ENCODE measurements at regions not wholly inside any gene's neighbourhood (a gene's known extent, or its start where the extent isn't known, plus 50 kb on each side); places are given as distances from the start of the nearest gene placed in this dataset.
A peak's percentile ranks its signal among the peaks of the same experiment; 100 is the strongest.

- H3K9me3 ChIP-seq: no peaks in the 10 kb centered on the region
- H3K9ac ChIP-seq: no peak overlapping the region
- no peak for DNase-seq
- WGBS (ENCODE audit: low lambda C conversion rate): 41% methylated on average over 1 of the region's 1 CpG
- H3K27me3 ChIP-seq (ENCODE audit: insufficient read depth): no peaks in the 10 kb centered on the region
- no peak overlapping the region for H3K4me2 ChIP-seq
- no peaks in the 10 kb centered on the region for H4K20me1 ChIP-seq (ENCODE audit: insufficient read depth)
- peaks cover 5% of the 10 kb centered on the region for H3F3A ChIP-seq (replicated peaks; ENCODE audit: insufficient read depth)
- TF ChIP-seq JUND (IDR thresholded peaks at IDR 0.05): peak; percentile 31
- TF ChIP-seq FOSL2 (IDR thresholded peaks at IDR 0.05; ENCODE audit: borderline replicate concordance, low read depth): peak; percentile 58; the same call in 1 of the 2 replicates
- peak; percentile 44; the same call in 1 of the 2 replicates for TF ChIP-seq TCF12 (IDR thresholded peaks at IDR 0.05)
- TF ChIP-seq NFIC (IDR thresholded peaks at IDR 0.05; ENCODE audit: borderline replicate concordance): no peak
- peak in 1 of 2 experiments; percentile 59; a peak in 1 of 4 replicates for TF ChIP-seq EP300 (IDR thresholded peaks at IDR 0.05; ENCODE audit: borderline replicate concordance in 1 of 2, low read depth in 1 of 2, low read length in 1 of 2)
- no peak for TF ChIP-seq FOXM1 (IDR thresholded peaks at IDR 0.05; ENCODE audit: low read depth)
- no peaks in the 10 kb centered on the region for H3K36me3 ChIP-seq (replicated peaks in 1 of 2; ENCODE audit: control insufficient read depth in 1 of 2, insufficient read depth in 2 of 2, low read length in 1 of 2)
- no peaks in the 10 kb centered on the region for H3K9me2 ChIP-seq
- ChIA-PET POLR2A (no interaction called here), CTCF (interaction anchor here (0.6 to 1.3 kb wide), 2 partner anchors 15 to 1994 kb away, joined by 3 to 4 read pairs; no protein-coding TSS in a partner anchor)
- H3K27ac ChIP-seq (ENCODE audit: low read depth in 2 of 2, low read length in 1 of 2): no peak overlapping the region
- no peaks in the 10 kb centered on the region for H3K79me2 ChIP-seq (ENCODE audit: insufficient read depth)
- H3K4me1 ChIP-seq (ENCODE audit: control insufficient read depth in 1 of 2, insufficient read depth in 2 of 2, low read depth in 1 of 2, low read length in 1 of 2): peaks cover 0 to 6% of the 10 kb centered on the region in 2 experiments; a peak in 1 of 4 replicates
- H2AFZ ChIP-seq (ENCODE audit: low read depth): no peak overlapping the region
- H3K4me3 ChIP-seq (ENCODE audit: low read depth in 2 of 2, low read length in 1 of 2): no peak overlapping the region
Measured at GRCh38 chr18:57943723-57944122, 100.3 kb upstream of the NEDD4L start.

DNA sequence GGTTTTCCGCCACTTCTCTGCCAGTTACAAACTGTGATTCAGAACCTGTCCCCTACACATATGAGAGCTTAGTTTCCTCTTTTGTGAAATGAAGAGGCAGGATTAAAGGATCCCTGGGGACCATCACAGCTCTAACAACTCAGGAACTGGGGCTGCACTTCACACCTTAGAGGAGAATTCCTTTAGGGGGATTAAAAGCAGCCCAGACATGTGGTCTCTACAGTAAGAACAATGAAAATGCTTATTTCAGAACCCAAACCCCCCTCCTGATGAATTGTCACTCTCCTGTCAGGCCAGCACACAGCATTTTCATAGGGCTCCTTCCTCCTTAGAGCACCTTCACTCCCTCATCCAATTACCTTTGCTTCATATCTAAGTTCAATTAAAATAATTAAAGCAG, 101.5 kb upstream of the NEDD4L start:
- no peaks in the 10 kb centered on the region for H4K20me1 ChIP-seq (ENCODE audit: insufficient read depth)
- CTCF ChIA-PET: interaction anchor here (1.1 kb wide), 1 partner anchor 239 kb away, joined by 3 read pairs; no protein-coding TSS in a partner anchor
- 100% methylated on average over 1 of the region's 1 CpG for WGBS (ENCODE audit: low lambda C conversion rate)

More for the DNA sequence above, 101.5 kb upstream of the NEDD4L start:
- Histone ChIP-seq H3K9me3 (no peaks in the 10 kb centered on the region), H3K27ac (ENCODE audit: low read depth in 2 of 2, low read length in 1 of 2) (no peak overlapping the region), H3K27me3 (ENCODE audit: insufficient read depth) (no peaks in the 10 kb centered on the region), H2AFZ (ENCODE audit: low read depth) (no peak overlapping the region), H3K9ac (no peak overlapping the region), H3K4me1 (ENCODE audit: control insufficient read depth in 1 of 2, insufficient read depth in 2 of 2, low read depth in 1 of 2, low read length in 1 of 2) (peaks cover 0 to 6% of the 10 kb centered on the region in 2 experiments; a peak in 1 of 4 replicates), H3K36me3 (replicated peaks in 1 of 2; ENCODE audit: control insufficient read depth in 1 of 2, insufficient read depth in 2 of 2, low read length in 1 of 2) (no peaks in the 10 kb centered on the region), H3K79me2 (ENCODE audit: insufficient read depth) (no peaks in the 10 kb centered on the region), H3F3A (replicated peaks; ENCODE audit: insufficient read depth) (peaks cover 5% of the 10 kb centered on the region), H3K9me2 (no peaks in the 10 kb centered on the region), H3K4me3 (ENCODE audit: low read depth in 2 of 2, low read length in 1 of 2) (no peak overlapping the region), H3K4me2 (no peak overlapping the region)
- POLR2A ChIA-PET: no interaction called here
- TF ChIP-seq, protein P1, sequence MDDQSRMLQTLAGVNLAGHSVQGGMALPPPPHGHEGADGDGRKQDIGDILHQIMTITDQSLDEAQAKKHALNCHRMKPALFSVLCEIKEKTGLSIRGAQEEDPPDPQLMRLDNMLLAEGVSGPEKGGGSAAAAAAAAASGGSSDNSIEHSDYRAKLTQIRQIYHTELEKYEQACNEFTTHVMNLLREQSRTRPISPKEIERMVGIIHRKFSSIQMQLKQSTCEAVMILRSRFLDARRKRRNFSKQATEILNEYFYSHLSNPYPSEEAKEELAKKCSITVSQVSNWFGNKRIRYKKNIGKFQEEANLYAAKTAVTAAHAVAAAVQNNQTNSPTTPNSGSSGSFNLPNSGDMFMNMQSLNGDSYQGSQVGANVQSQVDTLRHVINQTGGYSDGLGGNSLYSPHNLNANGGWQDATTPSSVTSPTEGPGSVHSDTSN (IDR thresholded peaks at IDR 0.05): no peak
- TF ChIP-seq TEAD4 (IDR thresholded peaks at IDR 0.05; ENCODE audit: borderline replicate concordance, insufficient read depth): no peak
- TF ChIP-seq NRF1 (IDR thresholded peaks at IDR 0.05; ENCODE audit: low read depth, low read length): no peak
- TF ChIP-seq NFIC (IDR thresholded peaks at IDR 0.05; ENCODE audit: borderline replicate concordance): no peak
- TF ChIP-seq, protein P2, sequence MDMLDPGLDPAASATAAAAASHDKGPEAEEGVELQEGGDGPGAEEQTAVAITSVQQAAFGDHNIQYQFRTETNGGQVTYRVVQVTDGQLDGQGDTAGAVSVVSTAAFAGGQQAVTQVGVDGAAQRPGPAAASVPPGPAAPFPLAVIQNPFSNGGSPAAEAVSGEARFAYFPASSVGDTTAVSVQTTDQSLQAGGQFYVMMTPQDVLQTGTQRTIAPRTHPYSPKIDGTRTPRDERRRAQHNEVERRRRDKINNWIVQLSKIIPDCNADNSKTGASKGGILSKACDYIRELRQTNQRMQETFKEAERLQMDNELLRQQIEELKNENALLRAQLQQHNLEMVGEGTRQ (IDR thresholded peaks at IDR 0.05; ENCODE audit: borderline replicate concordance, low read depth, low read length): no peak
- no peak for TF ChIP-seq REST (IDR thresholded peaks at IDR 0.05; ENCODE audit: low read depth, low read length)
- no peak for TF ChIP-seq CHD2 (IDR thresholded peaks at IDR 0.05; ENCODE audit: low read length, partially characterized antibody)
- no peak for TF ChIP-seq FOXJ3 (CRISPR knock-in tag; IDR thresholded peaks at IDR 0.05)
- TF ChIP-seq RCOR1 (IDR thresholded peaks at IDR 0.05; ENCODE audit: low read length): no peak
- TF ChIP-seq SMC3 (IDR thresholded peaks at IDR 0.05; ENCODE audit: low read depth, low read length): no peak
- no peak for TF ChIP-seq MXI1 (IDR thresholded peaks at IDR 0.05; ENCODE audit: low read depth, low read length)
- TF ChIP-seq POLR2AphosphoS5 (IDR thresholded peaks at IDR 0.05; ENCODE audit: low read depth, low read length): no peak
- TF ChIP-seq, protein P3, sequence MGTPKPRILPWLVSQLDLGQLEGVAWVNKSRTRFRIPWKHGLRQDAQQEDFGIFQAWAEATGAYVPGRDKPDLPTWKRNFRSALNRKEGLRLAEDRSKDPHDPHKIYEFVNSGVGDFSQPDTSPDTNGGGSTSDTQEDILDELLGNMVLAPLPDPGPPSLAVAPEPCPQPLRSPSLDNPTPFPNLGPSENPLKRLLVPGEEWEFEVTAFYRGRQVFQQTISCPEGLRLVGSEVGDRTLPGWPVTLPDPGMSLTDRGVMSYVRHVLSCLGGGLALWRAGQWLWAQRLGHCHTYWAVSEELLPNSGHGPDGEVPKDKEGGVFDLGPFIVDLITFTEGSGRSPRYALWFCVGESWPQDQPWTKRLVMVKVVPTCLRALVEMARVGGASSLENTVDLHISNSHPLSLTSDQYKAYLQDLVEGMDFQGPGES (IDR thresholded peaks at IDR 0.05; ENCODE audit: low read depth, low read length): no peak
- TF ChIP-seq, protein P4, sequence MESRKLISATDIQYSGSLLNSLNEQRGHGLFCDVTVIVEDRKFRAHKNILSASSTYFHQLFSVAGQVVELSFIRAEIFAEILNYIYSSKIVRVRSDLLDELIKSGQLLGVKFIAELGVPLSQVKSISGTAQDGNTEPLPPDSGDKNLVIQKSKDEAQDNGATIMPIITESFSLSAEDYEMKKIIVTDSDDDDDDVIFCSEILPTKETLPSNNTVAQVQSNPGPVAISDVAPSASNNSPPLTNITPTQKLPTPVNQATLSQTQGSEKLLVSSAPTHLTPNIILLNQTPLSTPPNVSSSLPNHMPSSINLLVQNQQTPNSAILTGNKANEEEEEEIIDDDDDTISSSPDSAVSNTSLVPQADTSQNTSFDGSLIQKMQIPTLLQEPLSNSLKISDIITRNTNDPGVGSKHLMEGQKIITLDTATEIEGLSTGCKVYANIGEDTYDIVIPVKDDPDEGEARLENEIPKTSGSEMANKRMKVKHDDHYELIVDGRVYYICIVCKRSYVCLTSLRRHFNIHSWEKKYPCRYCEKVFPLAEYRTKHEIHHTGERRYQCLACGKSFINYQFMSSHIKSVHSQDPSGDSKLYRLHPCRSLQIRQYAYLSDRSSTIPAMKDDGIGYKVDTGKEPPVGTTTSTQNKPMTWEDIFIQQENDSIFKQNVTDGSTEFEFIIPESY (IDR thresholded peaks at IDR 0.05; ENCODE audit: borderline replicate concordance, low read depth): no peak
- DNase-seq: no peak
